ENCODE measurements at regions not wholly inside any gene's neighbourhood (a gene's known extent, or its start where the extent isn't known, plus 50 kb on each side); places are given as distances from the start of the nearest gene placed in this dataset.

DNA sequence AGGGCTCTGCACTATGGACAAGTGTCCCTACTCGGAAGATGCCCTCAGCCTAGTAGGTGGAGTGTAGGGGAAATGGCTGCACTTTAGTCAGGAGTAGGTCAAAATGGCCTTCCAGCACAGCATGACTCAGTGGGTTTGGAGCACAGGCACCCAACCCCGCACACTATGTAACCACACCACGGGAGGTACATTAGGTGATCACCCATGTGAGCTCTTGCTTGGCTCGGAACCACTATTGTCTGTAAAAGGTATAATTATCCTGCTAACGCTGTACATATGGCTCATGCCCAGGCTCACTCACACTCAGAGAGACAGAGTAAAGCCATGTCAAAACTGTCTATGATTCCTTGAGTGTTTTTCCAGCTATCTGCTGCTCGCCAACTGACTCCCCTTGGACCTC is 156.9 kb upstream of the DACH1 start:
- no peak for TF ChIP-seq SIN3A (IDR thresholded peaks at IDR 0.05; ENCODE audit: borderline replicate concordance, low read depth, low read length)
- TF ChIP-seq, protein P1, sequence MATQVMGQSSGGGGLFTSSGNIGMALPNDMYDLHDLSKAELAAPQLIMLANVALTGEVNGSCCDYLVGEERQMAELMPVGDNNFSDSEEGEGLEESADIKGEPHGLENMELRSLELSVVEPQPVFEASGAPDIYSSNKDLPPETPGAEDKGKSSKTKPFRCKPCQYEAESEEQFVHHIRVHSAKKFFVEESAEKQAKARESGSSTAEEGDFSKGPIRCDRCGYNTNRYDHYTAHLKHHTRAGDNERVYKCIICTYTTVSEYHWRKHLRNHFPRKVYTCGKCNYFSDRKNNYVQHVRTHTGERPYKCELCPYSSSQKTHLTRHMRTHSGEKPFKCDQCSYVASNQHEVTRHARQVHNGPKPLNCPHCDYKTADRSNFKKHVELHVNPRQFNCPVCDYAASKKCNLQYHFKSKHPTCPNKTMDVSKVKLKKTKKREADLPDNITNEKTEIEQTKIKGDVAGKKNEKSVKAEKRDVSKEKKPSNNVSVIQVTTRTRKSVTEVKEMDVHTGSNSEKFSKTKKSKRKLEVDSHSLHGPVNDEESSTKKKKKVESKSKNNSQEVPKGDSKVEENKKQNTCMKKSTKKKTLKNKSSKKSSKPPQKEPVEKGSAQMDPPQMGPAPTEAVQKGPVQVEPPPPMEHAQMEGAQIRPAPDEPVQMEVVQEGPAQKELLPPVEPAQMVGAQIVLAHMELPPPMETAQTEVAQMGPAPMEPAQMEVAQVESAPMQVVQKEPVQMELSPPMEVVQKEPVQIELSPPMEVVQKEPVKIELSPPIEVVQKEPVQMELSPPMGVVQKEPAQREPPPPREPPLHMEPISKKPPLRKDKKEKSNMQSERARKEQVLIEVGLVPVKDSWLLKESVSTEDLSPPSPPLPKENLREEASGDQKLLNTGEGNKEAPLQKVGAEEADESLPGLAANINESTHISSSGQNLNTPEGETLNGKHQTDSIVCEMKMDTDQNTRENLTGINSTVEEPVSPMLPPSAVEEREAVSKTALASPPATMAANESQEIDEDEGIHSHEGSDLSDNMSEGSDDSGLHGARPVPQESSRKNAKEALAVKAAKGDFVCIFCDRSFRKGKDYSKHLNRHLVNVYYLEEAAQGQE (IDR thresholded peaks at IDR 0.05; ENCODE audit: low read depth, low read length): no peak
- TF ChIP-seq CHD2 (IDR thresholded peaks at IDR 0.05; ENCODE audit: low read length, partially characterized antibody): no peak
- TF ChIP-seq, protein P2, sequence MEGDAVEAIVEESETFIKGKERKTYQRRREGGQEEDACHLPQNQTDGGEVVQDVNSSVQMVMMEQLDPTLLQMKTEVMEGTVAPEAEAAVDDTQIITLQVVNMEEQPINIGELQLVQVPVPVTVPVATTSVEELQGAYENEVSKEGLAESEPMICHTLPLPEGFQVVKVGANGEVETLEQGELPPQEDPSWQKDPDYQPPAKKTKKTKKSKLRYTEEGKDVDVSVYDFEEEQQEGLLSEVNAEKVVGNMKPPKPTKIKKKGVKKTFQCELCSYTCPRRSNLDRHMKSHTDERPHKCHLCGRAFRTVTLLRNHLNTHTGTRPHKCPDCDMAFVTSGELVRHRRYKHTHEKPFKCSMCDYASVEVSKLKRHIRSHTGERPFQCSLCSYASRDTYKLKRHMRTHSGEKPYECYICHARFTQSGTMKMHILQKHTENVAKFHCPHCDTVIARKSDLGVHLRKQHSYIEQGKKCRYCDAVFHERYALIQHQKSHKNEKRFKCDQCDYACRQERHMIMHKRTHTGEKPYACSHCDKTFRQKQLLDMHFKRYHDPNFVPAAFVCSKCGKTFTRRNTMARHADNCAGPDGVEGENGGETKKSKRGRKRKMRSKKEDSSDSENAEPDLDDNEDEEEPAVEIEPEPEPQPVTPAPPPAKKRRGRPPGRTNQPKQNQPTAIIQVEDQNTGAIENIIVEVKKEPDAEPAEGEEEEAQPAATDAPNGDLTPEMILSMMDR (IDR thresholded peaks at IDR 0.05): no peak
- no peak for TF ChIP-seq FOSL2 (IDR thresholded peaks at IDR 0.05; ENCODE audit: borderline replicate concordance, low read depth)
- no peak for TF ChIP-seq POLR2AphosphoS5 (IDR thresholded peaks at IDR 0.05; ENCODE audit: low read depth, low read length)
- TF ChIP-seq NFIC (IDR thresholded peaks at IDR 0.05; ENCODE audit: borderline replicate concordance): no peak

Data from SK-N-SH (cell line).